Colonic mucosa (tissue), 4 donors: ENCODE measurements at regions not wholly inside any gene's neighbourhood (a gene's known extent, or its start where the extent isn't known, plus 50 kb on each side); places are given as distances from the start of the nearest gene placed in this dataset.
A peak's percentile ranks its signal among the peaks of the same experiment; 100 is the strongest.

Experiments used
- DNase-seq: peaks from one replicate; pipeline ENCODE4 v3.0.0-alpha.2; 2020
- H3K27ac ChIP-seq: fragments of 200-600 bp; one replicate; pipeline ENCODE4 v1.8.0; 2021
- H3K27me3 ChIP-seq: fragments of 200-600 bp; one replicate; pipeline ENCODE4 v1.8.0; 2021
- H3K36me3 ChIP-seq: fragments of 200-600 bp; one replicate; pipeline ENCODE4 v1.8.0; 2021
- H3K4me1 ChIP-seq: fragments of 200-600 bp; one replicate; pipeline ENCODE4 v1.8.0; 2021; ENCODE audit warnings: mild to moderate bottlenecking
- H3K4me3 ChIP-seq: fragments of 200-600 bp; one replicate; pipeline ENCODE4 v1.8.0; 2021
- H3K9ac ChIP-seq, 2 donors: one replicate each; pipeline ENCODE4 v1.7.0; 2013; ENCODE audit warnings: control low read depth in 2 of 2, low read depth in 2 of 2, low read length in 2 of 2
- H3K9me3 ChIP-seq: fragments of 200-600 bp; one replicate; pipeline ENCODE4 v1.8.0; 2021
- intact Hi-C: fragments of 100-400 bp; cut with DNase I; formaldehyde crosslinking; loops from one replicate; pipeline ENCODE4 v1.14.1; 2022
- TF ChIP-seq, protein P1 (sequence below): fragments of 200-600 bp; IDR thresholded peaks from one replicate; pipeline ENCODE4 v1.8.0; 2022; ENCODE audit warnings: antibody characterized with exemption, mild to moderate bottlenecking
- donor health status: healthy.
- donor health status: DM: no; HTN: no; CAD: no.
- donor health status: DM: no; HTN: no; CAD: no.

DNA sequence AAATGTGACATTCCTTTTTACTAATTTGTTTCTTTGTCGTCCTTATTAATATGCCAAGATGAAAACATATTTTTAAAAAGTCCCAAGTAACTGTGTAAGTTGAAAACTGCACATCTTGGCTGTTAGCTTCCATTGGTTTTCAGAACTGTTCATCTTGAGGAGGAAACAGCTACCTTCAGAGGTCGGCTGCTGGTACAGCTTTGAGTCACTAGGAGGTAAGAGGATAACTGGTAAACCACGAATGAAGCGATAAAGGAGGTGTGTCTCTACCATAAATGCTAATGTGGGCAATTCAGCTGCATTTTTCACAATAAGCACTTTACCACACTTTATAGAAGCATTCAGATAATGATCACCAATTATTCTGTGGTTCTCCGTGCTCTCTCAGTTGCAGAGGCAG, 137.5 kb upstream of the KRAS start:
- no peak overlapping the region for H3K4me3 ChIP-seq
- DNase-seq = peak; percentile 43
- H3K9me3 ChIP-seq = no peaks in the 10 kb centered on the region
- intact Hi-C loops = no loop called here
- peak overlapping the region in 1 of 2 donors; percentile 93 for H3K9ac ChIP-seq
- H3K27ac ChIP-seq = no peak overlapping the region
- TF ChIP-seq, protein P1, sequence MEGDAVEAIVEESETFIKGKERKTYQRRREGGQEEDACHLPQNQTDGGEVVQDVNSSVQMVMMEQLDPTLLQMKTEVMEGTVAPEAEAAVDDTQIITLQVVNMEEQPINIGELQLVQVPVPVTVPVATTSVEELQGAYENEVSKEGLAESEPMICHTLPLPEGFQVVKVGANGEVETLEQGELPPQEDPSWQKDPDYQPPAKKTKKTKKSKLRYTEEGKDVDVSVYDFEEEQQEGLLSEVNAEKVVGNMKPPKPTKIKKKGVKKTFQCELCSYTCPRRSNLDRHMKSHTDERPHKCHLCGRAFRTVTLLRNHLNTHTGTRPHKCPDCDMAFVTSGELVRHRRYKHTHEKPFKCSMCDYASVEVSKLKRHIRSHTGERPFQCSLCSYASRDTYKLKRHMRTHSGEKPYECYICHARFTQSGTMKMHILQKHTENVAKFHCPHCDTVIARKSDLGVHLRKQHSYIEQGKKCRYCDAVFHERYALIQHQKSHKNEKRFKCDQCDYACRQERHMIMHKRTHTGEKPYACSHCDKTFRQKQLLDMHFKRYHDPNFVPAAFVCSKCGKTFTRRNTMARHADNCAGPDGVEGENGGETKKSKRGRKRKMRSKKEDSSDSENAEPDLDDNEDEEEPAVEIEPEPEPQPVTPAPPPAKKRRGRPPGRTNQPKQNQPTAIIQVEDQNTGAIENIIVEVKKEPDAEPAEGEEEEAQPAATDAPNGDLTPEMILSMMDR = no peak
- no peaks in the 10 kb centered on the region for H3K36me3 ChIP-seq
- peaks cover 4% of the 10 kb centered on the region for H3K4me1 ChIP-seq
- no peaks in the 10 kb centered on the region for H3K27me3 ChIP-seq

- Histone ChIP-seq H3K36me3 (no peaks in the 10 kb centered on the region), H3K9ac (peak overlapping the region in 1 of 2 donors; percentile 93), H3K4me3 (no peak overlapping the region), H3K9me3 (no peaks in the 10 kb centered on the region), H3K27me3 (no peaks in the 10 kb centered on the region), H3K4me1 (peaks cover 7% of the 10 kb centered on the region), H3K27ac (no peak overlapping the region)
- no peak for DNase-seq
- intact Hi-C loops = no loop called here
- TF ChIP-seq, protein P1 = no peak
Measured at GRCh38 chr12:25387732-25388050, 137.0 kb upstream of the KRAS start.

- H3K27me3 ChIP-seq = no peaks in the 10 kb centered on the region
- H3K36me3 ChIP-seq = no peaks in the 10 kb centered on the region
- TF ChIP-seq, protein P1 = peak; percentile 82
- peaks cover 11% of the 10 kb centered on the region for H3K4me1 ChIP-seq
- H3K9ac ChIP-seq = peak overlapping the region; percentile 66 to 93
- no peaks in the 10 kb centered on the region for H3K9me3 ChIP-seq
- peak; percentile 91 for DNase-seq
- H3K27ac ChIP-seq = peak overlapping the region; percentile 98
- peak overlapping the region; percentile 55 for H3K4me3 ChIP-seq
- intact Hi-C loops = no loop called here
Measured at GRCh38 chr12:25386831-25387731, 136.4 kb upstream of the KRAS start.

- TF ChIP-seq, protein P1 = no peak
- Histone ChIP-seq H3K27me3 (no peaks in the 10 kb centered on the region), H3K9ac (peak overlapping the region; percentile 93 to 96), H3K36me3 (no peaks in the 10 kb centered on the region), H3K4me3 (peak overlapping the region; percentile 55), H3K27ac (peak overlapping the region; percentile 98), H3K4me1 (peaks cover 11% of the 10 kb centered on the region), H3K9me3 (no peaks in the 10 kb centered on the region)
- intact Hi-C loops = no loop called here
- DNase-seq = no peak
Measured at GRCh38 chr12:25384893-25385248, 134.1 kb upstream of the KRAS start.

DNA sequence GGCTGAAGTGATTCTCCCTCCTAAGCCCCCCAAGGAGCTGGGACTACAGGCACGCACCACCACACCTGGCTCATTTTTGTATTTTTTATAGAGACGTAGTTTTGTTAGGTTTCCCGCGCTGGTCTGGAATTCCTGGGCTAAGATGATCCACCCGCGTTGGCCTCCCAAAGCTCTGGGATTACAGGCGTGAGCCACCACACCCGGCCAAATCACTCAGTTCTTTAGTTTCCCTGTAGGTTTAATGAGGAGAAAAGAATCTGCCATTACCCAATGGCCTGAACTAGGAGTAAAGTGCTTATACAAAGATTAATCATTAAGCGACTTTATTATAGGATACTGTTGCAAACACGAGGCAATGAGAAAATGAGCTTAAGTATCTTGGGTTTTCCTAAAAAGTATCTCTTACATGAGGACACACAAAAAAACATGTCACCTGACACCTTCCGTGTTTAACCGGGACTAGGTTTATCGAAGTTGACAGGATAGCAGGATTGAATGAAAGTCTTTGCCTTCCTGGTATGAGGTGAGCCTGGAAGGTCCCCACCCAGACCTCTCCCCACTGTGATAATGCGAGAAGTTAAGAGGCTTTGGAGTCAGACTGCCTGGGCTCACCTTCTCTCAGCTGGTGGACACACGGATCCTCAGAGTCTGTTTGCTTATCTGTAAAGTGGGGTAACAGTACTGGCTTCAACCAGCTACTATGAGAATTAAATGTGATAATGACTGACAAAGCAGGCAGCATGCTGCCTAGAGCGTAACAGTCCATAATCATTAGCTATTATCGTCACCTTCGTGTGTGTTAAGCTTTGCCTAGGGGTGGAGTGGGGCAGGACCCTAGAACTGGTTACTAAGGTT, 133.5 kb upstream of the KRAS start:
- H3K27me3 ChIP-seq = no peaks in the 10 kb centered on the region
- no peaks in the 10 kb centered on the region for H3K9me3 ChIP-seq
- H3K27ac ChIP-seq = peak overlapping the region; percentile 98
- H3K4me3 ChIP-seq = no peak overlapping the region
- intact Hi-C loops = no loop called here
- peak; percentile 65 for DNase-seq
- no peaks in the 10 kb centered on the region for H3K36me3 ChIP-seq
- H3K4me1 ChIP-seq = peaks cover 11% of the 10 kb centered on the region
- H3K9ac ChIP-seq = peak overlapping the region; percentile 93 to 96
- TF ChIP-seq, protein P1 = no peak
